DND-41 (cell line): ENCODE measurements at regions not wholly inside any gene's neighbourhood (a gene's known extent, or its start where the extent isn't known, plus 50 kb on each side); places are given as distances from the start of the nearest gene placed in this dataset.

Experiments used
- CTCF ChIP-seq: IDR thresholded peaks from 2 replicates; pipeline ENCODE4 v1.5.1; 2012; ENCODE audit warnings: borderline replicate concordance, low read length, moderate library complexity, mild to moderate bottlenecking; ENCODE audit not compliant: poor library complexity, severe bottlenecking; ENCODE audit errors: extremely low read depth
- EZH2 ChIP-seq: IDR thresholded peaks from 3 replicates; pipeline ENCODE4 v1.6.1; 2012; ENCODE audit warnings: borderline replicate concordance, low read depth, mild to moderate bottlenecking, moderate library complexity, low read length, inconsistent platforms; ENCODE audit not compliant: severe bottlenecking

GRCh38 chr14:76607510-76607909 is 153.8 kb upstream of the VASH1 start:
- no peak for TF ChIP-seq CTCF
- no peak for TF ChIP-seq EZH2
